AG10803 (cell line): ENCODE measurements at regions not wholly inside any gene's neighbourhood (a gene's known extent, or its start where the extent isn't known, plus 50 kb on each side); places are given as distances from the start of the nearest gene placed in this dataset.

Source experiments
- DNase-seq: peaks from one replicate; pipeline ENCODE4 v3.0.0; 2010; ENCODE audit warnings: low read depth
- H3K4me3 ChIP-seq: 2 replicates; pipeline ENCODE4 v1.5.1; 2011; ENCODE audit warnings: mild to moderate bottlenecking, low read length, control low read depth
- TF ChIP-seq, protein P1 (sequence below): conservative IDR thresholded peaks from 2 replicates; pipeline ENCODE4 v1.5.1; 2011; ENCODE audit warnings: mild to moderate bottlenecking, low read length, control low read depth, inconsistent platforms

DNA sequence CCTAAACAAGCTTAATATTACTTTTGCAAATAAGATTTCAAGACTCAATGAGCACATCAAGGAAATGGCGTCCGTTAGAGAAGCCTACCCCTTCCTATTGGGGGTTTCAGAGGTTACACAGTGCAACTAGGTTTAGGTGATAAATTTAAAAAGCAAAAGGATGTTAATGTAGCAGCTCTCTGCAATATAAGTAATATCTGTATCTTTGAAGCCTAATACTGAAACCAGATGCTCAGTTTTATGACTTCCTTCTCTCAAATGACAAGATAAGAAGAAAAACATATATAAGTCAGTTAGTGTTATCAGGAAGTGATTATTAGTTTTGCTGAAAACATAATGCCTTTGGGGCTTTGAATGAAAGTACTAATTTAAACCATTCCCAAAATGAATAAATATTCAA lies 54.3 kb upstream of the MED13 start:
- TF ChIP-seq, protein P1, sequence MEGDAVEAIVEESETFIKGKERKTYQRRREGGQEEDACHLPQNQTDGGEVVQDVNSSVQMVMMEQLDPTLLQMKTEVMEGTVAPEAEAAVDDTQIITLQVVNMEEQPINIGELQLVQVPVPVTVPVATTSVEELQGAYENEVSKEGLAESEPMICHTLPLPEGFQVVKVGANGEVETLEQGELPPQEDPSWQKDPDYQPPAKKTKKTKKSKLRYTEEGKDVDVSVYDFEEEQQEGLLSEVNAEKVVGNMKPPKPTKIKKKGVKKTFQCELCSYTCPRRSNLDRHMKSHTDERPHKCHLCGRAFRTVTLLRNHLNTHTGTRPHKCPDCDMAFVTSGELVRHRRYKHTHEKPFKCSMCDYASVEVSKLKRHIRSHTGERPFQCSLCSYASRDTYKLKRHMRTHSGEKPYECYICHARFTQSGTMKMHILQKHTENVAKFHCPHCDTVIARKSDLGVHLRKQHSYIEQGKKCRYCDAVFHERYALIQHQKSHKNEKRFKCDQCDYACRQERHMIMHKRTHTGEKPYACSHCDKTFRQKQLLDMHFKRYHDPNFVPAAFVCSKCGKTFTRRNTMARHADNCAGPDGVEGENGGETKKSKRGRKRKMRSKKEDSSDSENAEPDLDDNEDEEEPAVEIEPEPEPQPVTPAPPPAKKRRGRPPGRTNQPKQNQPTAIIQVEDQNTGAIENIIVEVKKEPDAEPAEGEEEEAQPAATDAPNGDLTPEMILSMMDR: no peak
- H3K4me3 ChIP-seq: no peak overlapping the region
- DNase-seq: no peak
